GM18909 (cell line): ENCODE measurements at regions not wholly inside any gene's neighbourhood (a gene's known extent, or its start where the extent isn't known, plus 50 kb on each side); places are given as distances from the start of the nearest gene placed in this dataset.
"Not testable (repeated sequence)": the region's sequence is repeated elsewhere in the genome, so short reads cannot be mapped to it uniquely, and the experiment has no call there.

ENCODE experiments used
- ATAC-seq: cut with Tn5 transposase; IDR thresholded peaks from one replicate; pipeline ENCODE4 v1.9.1; 2021; ENCODE audit warnings: mild to moderate bottlenecking; ENCODE audit not compliant: unreplicated experiment, poor library complexity

DNA sequence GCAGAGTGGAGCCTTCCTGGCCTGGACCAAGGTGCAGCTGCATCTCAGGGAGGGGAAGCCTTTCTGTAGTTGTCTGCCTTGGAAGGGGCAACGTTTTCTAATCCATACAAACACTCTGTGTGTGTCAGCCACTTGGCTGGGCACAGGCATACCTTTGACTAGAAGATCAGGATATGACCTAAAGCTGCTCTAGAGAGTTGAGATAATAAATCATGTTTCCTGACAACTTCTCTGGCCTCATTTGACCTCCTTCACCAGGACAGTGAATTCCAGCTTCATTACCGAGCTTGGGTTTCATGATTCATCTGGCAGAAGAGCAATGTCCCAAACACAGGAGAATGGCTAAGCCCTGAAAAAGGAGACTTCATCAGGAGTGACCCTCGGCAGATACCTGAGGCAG is 89.6 kb upstream of the KIT start:
- ATAC-seq: no peak

GRCh38 chr4:54570822-54571221 is 86.9 kb upstream of the KIT start:
- no peak for ATAC-seq

DNA sequence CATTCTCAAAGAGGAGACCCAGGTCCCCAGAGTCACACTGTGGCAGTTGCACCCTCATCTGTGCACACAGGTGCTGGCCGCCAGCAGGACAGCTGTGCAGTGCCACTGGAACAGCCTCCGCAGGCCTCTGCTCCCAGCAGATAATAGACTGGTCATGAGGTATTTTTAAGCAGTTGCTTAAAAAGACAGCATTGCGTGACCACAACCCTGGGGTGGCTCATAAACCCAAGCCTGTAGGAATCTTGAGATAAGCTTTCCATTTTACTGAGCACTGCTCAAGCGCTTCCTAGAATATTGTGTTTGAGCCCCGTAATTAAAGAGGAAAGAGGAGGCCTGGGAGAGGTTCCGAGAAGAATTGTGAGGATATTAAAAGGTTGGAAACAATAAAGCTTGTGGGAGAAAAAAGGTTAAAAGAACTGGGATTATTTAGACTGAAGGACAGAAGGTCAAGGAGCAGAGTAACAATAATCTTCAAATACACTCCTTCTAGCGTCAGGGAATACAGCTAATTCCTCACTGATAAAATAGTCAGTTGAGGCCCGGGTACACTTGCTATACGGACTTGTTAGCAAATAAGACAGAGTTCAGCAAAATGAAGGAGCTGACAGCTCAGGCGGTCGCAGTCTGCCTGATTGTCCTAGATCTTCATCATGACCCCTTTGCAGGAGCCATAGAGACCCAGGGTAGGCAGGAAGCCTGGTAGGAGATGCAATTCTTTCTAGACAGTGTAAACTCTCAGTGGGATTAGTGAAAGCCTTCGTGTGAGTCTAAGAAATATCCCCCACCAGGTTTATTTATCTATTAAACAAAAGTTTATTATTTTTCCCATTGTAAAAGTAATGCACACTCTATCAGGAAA is 86.2 kb upstream of the KIT start:
- ATAC-seq: no peak

GRCh38 chr4:54572152-54572542 is 85.6 kb upstream of the KIT start:
- no peak for ATAC-seq

DNA sequence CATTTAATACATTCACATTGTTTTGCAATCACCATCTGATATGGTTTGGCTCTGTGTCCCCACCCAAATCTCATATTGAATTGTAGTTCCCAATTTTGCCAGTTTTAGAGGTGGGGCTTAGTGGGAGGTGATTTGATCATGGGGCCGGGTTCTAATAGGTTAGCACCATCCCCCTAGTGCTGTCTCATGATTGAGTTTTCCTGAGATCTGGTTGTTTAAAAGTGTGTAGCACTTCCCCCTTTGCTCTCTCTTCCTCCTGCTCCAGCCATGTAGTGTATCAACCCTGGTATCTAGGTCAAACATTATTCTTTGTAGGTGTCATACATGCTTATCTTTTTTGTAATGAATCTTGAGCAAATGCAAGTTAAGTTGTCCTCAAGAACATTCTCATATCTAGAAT is 83.3 kb upstream of the KIT start:
- ATAC-seq: no peak

DNA sequence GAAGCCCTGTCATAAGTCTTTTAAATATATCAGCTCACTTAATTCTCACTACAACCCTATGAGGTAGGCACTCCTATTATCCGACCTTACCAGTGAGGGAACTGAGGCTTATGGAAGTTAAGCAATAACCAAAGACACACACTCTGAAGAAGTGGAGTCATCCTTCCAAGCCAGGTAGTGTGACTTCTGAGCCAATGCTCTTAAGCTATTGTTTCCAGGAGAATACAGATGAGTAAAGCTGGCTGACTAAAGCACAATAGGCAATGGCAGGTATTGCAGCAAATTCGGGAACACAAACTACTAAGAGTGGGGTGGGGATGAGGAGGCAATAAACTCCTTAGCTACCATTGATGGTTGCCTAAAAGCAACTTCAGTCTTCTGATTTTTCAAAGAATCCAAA is 81.8 kb upstream of the KIT start:
- no peak for ATAC-seq

DNA sequence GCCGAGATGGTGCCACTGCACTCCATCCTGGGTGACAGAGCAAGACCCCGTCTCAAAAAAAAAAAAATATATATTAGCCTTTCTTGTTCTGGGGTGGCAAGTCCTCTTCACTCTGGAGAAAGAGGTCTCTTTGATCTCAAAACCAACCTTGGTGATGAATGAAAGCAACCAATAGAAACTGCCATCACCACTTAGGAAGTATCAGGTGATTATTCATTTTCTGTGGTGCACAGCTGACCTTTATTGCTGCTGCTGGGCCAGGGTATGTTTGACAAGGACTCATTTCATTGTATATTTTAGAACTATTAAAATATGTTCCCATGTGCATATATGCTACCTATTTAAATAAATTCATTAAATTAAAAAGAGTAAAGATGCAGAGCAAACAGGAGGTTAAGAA is 76.0 kb upstream of the KIT start:
- ATAC-seq: no peak

- no peak for ATAC-seq
These were observed 72.3 kb upstream of the KIT start for GRCh38 chr4:54585321-54586000.

DNA sequence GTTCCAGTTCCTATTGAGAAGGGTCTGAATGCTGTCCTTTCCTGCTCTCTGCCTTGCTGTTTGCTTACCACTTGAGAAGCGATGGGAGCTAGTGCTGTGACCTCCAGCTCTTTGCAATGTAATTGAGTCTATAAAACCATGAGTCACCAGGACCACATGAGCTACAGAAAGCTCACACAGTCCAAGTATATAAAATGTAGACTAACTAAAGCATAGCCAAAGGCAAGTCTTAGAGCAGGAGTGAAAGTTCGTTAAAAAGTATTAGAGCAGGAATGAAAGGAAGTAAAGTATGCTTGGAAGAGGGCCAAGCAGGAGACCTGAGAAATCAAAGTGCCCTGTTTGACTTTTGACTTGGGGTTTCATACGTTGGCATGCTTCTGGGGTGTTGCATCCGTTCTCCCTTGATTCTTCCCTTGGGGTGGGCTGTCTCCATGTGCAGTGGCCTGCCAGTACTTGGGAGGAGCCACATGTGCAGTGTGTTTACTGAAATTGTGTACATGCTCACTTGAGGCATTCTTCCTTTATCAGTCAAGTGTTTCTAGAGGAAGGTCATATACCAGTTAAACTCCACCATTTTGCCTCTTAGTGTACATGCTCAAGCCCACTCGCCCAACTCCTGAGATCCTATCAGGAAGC is 71.3 kb upstream of the KIT start:
- no peak for ATAC-seq

DNA sequence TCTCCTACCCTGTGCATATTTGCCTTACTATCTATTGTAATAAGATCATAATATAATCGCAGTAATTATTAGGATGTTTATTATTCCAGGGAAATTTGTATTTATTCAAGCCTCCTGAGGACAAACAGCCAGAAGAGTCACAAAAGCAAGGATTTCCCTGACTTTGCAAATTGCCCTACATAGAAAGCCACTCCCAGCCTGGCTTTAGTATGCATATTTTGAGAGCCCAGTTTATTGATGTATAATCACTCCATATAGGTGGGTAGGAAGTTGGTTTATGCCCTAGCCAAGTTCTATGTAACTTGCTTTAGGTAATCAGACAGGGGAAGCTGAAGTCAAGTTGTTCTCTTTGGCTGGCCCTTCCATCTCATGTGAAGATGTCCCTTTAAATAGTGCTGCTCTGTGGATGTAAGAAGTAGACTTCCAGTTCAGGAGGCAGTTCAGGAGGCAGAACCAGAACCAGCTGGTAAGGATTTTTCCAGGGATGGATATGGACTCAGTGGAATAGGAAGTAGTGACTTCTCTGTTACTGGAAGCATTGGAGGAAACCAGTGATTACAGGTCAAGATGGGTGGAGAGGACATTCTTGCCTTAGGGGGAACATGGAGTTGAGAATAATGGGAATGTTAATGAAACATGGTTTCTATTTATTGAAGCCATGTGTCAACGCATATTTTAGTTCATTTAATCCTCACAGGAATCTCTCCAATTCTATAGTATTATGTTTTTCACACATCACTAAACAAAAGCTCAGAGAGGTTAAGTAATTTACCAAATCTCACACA is 70.5 kb upstream of the KIT start:
- ATAC-seq: no peak

DNA sequence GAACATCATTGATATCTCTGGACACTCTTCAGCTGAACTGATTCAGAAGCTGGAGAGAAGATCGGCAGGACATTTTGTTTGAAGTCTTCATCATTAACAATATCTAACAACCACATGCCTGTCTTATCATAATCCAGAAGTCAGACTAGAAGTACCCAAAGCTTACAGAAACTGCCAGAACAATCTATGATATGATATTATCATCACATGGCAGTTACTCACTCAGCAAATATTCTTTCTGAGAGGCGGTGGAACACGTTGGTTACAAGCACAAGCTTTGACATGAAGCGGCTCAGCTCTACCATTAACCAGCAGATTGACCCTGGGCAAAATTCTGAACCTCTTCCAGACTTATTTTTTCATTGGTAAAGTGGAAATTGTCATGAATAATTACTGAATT is 69.4 kb upstream of the KIT start:
- ATAC-seq: no peak

GRCh38 chr4:54589586-54589985 is 68.2 kb upstream of the KIT start:
- ATAC-seq: no peak

GRCh38 chr4:54593795-54594322 is 63.9 kb upstream of the KIT start:
- ATAC-seq: no peak

GRCh38 chr4:54596201-54596600 is 61.6 kb upstream of the KIT start:
- ATAC-seq: no peak

DNA sequence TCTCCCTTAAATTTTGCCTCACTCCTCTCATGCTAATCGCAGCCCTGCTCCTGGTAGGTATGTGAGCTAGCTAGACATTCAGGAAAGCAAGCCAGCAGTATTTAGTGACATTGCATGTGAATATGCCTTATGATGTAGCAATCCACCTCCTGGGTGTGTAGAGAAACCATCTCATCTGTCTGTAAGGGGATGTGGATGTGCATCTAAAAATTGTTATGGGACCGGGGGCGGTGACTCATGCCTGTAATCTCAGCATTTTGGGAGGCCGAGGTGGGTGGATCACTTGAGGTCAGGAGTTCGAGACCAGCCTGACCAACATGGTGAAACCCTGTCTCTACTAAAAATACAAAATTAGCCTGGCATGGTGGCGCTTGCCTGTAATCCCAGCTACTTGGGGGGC is 60.1 kb upstream of the KIT start:
- ATAC-seq: not testable (repeated sequence)

DNA sequence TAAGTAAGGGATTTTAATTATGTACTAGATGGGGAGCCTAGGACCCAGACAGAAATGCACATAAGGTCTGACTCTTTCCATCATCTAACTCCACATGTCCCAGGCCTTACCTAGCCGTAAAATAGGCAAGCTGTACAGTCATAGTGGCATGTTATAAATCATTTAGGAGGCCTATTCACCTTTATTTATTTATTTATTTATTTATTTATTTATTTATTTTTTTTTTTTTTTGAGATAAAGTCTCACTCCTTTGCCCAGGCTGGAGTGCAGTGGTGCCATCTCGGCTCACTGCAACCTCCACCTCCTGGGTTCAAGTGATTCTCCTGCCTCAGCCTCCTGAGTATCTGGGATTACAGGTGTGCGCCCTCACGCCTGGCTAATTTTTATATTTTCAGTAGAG is 55.6 kb upstream of the KIT start:
- ATAC-seq: not testable (repeated sequence)

DNA sequence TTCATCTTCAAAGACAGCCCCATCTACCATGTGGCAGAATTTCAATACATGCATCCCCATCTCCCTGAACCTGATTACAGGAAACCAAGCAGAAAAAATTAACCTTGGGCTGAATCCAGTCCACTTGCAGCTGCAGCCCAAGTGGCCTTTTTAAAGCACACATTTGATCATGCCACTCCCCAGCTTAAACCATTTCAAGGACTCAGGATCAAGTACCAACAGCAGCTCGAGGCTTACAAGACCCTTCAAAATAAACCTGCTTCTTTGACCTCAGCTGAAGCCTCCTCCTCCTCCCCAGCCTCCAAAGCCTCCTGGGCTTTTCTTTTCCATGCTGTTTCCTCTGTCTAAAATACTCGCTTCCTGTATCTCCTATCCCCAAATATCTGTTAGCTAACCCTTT is 50.7 kb upstream of the KIT start:
- ATAC-seq: no peak

DNA sequence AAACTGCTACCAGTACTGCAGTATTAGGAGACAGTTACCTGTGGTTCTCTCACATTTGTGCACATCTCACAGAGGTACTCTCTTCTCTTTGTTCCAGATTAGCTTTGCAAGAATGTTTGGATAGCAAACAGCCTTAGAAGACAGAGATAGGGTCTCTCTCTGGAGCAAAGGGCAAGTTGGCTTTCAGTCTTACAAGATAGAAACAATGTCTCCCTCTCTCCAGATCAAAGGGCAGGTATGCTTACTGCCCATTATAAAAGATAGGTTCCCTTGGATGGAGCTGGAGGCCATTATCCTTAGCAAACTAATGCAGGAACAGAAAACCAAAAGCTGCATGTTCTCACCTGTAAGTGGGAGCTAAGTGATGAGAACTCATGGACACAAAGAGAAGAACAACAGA is 50.2 kb upstream of the KIT start:
- no peak for ATAC-seq
